ENCODE measurements at regions not wholly inside any gene's neighbourhood (a gene's known extent, or its start where the extent isn't known, plus 50 kb on each side); places are given as distances from the start of the nearest gene placed in this dataset.

- no peak for TF ChIP-seq CTCF (IDR thresholded peaks at IDR 0.05; ENCODE audit: low read depth, low read length)
- H3K4me3 ChIP-seq (ENCODE audit: low read depth, low read length): no peak overlapping the region
Observed at GRCh38 chr14:47739541-47739940, 64.1 kb upstream of the MDGA2 start.

- H3K4me3 ChIP-seq (ENCODE audit: low read depth, low read length): no peak overlapping the region
- no peak for TF ChIP-seq CTCF (IDR thresholded peaks at IDR 0.05; ENCODE audit: low read depth, low read length)
Observed at GRCh38 chr14:47730296-47730695, 54.9 kb upstream of the MDGA2 start.
